GM21576 (cell line): ENCODE measurements at regions not wholly inside any gene's neighbourhood (a gene's known extent, or its start where the extent isn't known, plus 50 kb on each side); places are given as distances from the start of the nearest gene placed in this dataset.
"Not testable (repeated sequence)": the region's sequence is repeated elsewhere in the genome, so short reads cannot be mapped to it uniquely, and the experiment has no call there.

Experiments used
- ATAC-seq: cut with Tn5 transposase; IDR thresholded peaks from one replicate; pipeline ENCODE4 v1.9.1; 2021; ENCODE audit warnings: mild to moderate bottlenecking, moderate library complexity; ENCODE audit not compliant: unreplicated experiment

- ATAC-seq = no peak
Measured at GRCh38 chr11:98180921-98181320, 839.8 kb upstream of the CNTN5 start.

GRCh38 chr11:98183034-98183433, 837.7 kb upstream of the CNTN5 start:
- ATAC-seq = no peak

GRCh38 chr11:98185245-98185644, 835.5 kb upstream of the CNTN5 start:
- ATAC-seq = no peak

- ATAC-seq = no peak
Measured at GRCh38 chr11:98194611-98195010, 826.1 kb upstream of the CNTN5 start.

GRCh38 chr11:98195300-98195699, 825.4 kb upstream of the CNTN5 start:
- ATAC-seq = no peak

- no peak for ATAC-seq
Measured at GRCh38 chr11:98207086-98207485, 813.7 kb upstream of the CNTN5 start.

GRCh38 chr11:98227278-98227677, 793.5 kb upstream of the CNTN5 start:
- no peak for ATAC-seq

GRCh38 chr11:98230678-98231077, 790.1 kb upstream of the CNTN5 start:
- ATAC-seq = no peak

GRCh38 chr11:98234698-98235097, 786.1 kb upstream of the CNTN5 start:
- ATAC-seq = no peak

- ATAC-seq = no peak
Measured at GRCh38 chr11:98243897-98244296, 776.9 kb upstream of the CNTN5 start.

- no peak for ATAC-seq
Measured at GRCh38 chr11:98260983-98261382, 759.8 kb upstream of the CNTN5 start.

GRCh38 chr11:98277251-98277912, 743.4 kb upstream of the CNTN5 start:
- ATAC-seq = no peak

GRCh38 chr11:98289617-98290263, 731.0 kb upstream of the CNTN5 start:
- ATAC-seq = no peak

GRCh38 chr11:98296091-98296880, 724.5 kb upstream of the CNTN5 start:
- ATAC-seq = no peak

GRCh38 chr11:98300719-98301118, 720.0 kb upstream of the CNTN5 start:
- no peak for ATAC-seq

GRCh38 chr11:98307827-98308491, 712.8 kb upstream of the CNTN5 start:
- no peak for ATAC-seq

GRCh38 chr11:98330306-98330705, 690.4 kb upstream of the CNTN5 start:
- ATAC-seq = not testable (repeated sequence)

GRCh38 chr11:98358551-98358950, 662.2 kb upstream of the CNTN5 start:
- ATAC-seq = no peak

- ATAC-seq = no peak
Measured at GRCh38 chr11:98365190-98365589, 655.6 kb upstream of the CNTN5 start.

- no peak for ATAC-seq
Measured at GRCh38 chr11:98365941-98366340, 654.8 kb upstream of the CNTN5 start.

- no peak for ATAC-seq
Measured at GRCh38 chr11:98390391-98390790, 630.4 kb upstream of the CNTN5 start.
